ENCODE measurements at regions not wholly inside any gene's neighbourhood (a gene's known extent, or its start where the extent isn't known, plus 50 kb on each side); places are given as distances from the start of the nearest gene placed in this dataset.

- DNase-seq (ENCODE audit: low read depth), result no peak
Measured at GRCh38 chr16:63372815-63373214, 1336.6 kb upstream of the CDH8 start.

DNA sequence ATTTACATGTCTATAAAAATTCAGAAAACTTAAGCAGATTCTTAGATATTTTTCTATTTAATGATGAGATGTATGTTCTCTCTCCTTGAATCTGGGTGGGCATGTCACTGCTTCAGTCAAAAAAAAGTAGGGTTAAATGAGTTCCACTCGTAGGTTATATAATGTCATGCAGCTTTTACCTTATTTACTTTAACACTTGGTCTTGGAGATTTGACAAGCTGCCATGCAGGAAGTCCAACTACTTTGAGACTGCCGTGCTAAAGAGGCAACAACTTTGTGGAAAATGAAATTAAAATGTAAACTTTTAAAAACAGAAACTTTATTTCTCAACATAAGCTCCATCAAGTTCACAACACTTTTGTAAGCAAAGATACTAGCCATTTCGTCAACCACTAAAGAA is 1336.0 kb upstream of the CDH8 start:
- DNase-seq (ENCODE audit: low read depth), result no peak

DNA sequence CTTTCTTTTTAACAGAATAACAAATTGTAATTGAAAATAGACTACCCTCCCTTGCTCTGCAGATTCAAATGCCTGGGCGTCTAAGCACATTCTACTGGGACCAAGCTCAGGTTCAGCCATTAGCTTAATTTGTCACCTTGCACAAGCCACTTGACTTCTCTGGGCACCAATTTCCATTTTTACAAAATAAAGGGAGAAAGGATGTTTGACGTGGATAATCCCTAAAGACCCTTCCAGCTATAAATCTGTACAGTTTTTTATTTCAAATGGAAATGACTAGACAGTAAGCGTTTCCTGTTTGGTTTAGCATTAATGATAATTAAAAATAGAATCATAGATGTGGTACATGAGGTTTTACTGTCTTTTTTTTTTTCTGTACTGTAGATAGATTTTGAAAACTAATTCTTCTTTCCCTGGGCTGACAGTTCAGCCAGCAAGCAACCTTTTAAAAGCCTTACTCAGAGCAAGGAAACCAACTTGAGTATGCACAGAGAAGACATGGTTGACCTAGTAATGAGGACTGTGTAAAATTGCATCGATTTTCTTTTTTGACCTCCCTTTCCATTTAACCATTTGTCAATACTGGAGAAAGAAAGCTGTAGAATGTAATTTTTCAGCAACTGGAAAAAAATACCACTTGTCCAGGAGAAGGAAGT is 1329.5 kb upstream of the CDH8 start:
- no peak for DNase-seq (ENCODE audit: low read depth)

- peak; percentile 63 for DNase-seq (ENCODE audit: low read depth)
Measured at GRCh38 chr16:63363738-63364137, 1327.5 kb upstream of the CDH8 start.

DNA sequence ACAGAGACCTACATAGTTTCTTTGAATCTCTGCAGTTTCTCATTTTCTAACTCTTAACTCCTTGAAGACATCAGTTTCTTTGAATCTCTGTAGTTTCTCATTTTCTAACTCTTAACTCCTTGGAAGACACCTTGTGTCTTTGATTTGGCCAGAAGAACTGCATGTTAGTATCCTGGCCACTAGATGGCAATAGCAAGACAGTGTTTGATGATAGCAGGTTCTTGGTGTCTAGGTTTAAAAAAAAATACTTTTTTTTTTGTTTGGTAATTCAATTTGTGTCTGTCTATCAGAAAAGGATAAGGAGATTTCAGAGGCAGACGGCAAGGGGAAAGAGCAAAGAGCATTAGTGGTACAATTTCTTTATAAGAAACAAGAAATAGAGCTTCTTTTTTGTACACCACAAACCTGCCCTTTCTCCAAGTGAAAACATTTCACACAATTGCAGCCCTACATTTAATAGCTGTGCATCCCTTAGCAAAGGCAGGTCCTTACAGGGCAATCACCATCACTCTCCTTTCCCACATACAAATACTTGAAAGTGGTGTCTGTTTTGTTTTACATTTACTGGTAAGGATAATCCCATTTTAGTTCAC is 1324.9 kb upstream of the CDH8 start:
- DNase-seq (ENCODE audit: low read depth), result peak; percentile 67

DNA sequence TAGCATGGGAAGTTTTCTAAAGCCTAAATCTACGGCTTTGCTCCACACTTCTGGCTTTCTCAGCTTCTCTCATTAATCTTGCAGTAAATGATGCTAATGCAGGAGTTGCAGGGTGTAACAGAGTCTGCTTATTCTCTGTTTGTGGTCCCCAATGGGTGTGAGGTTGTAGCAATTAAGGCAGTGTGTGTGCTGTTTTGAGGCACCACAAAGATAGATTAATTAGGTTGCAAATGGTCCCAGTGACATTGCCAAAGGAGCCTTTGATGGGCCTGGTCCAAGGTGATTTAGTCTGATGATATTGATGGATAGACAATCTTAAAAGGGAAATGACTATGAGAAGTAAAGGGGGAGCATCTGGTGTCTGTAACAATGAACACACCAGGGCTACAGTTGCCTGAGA is 1313.7 kb upstream of the CDH8 start:
- DNase-seq (ENCODE audit: low read depth), result no peak

- no peak for DNase-seq (ENCODE audit: low read depth)
Measured at GRCh38 chr16:63346000-63346399, 1309.8 kb upstream of the CDH8 start.

DNA sequence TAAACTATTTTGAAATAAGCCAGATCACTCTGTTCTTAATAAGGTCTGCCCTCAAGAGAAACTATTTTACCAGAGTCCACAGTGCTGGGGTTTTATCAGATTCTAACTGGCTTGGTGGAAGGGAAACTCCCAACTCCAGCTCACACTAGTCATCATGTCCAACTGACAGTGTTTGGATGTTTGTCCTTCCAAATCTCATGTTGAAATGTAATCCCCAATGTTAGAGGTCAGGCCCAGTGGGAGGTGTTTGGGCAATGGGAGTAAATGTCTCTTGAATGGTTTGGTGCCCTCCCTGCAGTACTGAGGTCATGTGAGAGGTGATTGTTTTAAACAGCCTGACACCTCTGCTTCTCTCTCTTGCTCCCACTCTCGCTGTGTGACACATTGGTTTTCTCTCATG is 1301.0 kb upstream of the CDH8 start:
- DNase-seq (ENCODE audit: low read depth), result no peak

- DNase-seq (ENCODE audit: low read depth), result no peak
Measured at GRCh38 chr16:63331111-63331510, 1294.9 kb upstream of the CDH8 start.

- DNase-seq (ENCODE audit: low read depth), result no peak
Measured at GRCh38 chr16:63326736-63327339, 1290.6 kb upstream of the CDH8 start.

- DNase-seq (ENCODE audit: low read depth), result no peak
Measured at GRCh38 chr16:63323722-63324705, 1287.8 kb upstream of the CDH8 start.

- no peak for DNase-seq (ENCODE audit: low read depth)
Measured at GRCh38 chr16:63323055-63323454, 1286.8 kb upstream of the CDH8 start.

GRCh38 chr16:63315229-63315628 is 1279.0 kb upstream of the CDH8 start:
- DNase-seq (ENCODE audit: low read depth), result peak; percentile 47

GRCh38 chr16:63312346-63312745 is 1276.1 kb upstream of the CDH8 start:
- DNase-seq (ENCODE audit: low read depth), result no peak

DNA sequence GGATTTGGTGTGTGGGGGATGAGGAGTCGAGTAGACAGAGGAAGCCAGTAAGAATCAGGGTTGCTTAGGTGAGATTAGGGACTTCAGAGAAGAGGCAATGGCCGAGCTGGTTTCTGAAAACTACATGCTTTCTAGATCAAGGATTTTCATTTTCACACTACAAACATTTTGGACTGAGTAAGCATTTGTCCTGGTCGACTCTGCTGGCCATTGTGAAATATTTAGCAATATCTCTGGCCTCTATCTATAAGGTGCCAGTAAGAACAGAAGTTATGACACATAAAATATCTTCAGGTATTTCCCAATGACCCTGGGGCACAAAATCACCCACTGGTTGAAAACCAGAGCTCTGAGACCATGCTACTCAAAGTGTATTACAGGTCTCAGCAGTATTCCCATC is 1275.1 kb upstream of the CDH8 start:
- no peak for DNase-seq (ENCODE audit: low read depth)

DNA sequence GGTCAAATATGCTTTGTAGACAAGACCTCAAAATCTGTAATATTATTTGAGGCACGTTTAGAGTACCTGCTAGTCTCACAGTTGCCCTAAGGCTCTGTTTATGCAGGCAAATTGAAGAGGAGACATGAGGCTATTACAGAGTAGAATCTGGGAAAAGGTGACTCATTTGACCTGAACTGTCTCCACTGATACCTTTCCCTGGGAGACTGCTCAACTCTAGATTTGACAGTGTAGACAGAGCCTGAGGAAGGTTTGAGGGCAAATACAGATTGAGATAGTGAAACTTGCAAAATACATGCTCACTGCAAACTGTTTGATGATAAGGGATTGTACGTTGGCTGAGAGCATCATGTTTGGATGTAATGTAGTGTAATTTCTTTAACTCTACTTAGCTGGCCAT is 1266.6 kb upstream of the CDH8 start:
- no peak for DNase-seq (ENCODE audit: low read depth)

DNA sequence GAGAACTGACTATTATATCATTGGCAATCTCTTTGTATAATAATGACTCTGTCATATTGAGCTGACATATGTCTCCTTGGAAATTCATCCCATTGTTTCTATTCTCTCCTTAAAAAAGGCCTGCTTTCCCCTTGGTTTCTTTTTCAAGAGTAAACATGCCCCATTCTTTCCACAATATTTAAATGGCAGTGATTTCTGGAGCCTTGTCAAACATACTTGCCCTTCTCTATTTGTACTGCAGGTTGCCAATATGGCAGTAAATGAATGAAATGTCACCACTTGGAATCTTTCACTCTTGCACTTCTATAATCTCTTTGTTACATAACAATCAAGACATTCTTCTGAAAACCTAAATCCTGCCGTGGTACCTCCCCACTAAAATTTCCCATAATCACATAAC is 1265.1 kb upstream of the CDH8 start:
- no peak for DNase-seq (ENCODE audit: low read depth)

DNA sequence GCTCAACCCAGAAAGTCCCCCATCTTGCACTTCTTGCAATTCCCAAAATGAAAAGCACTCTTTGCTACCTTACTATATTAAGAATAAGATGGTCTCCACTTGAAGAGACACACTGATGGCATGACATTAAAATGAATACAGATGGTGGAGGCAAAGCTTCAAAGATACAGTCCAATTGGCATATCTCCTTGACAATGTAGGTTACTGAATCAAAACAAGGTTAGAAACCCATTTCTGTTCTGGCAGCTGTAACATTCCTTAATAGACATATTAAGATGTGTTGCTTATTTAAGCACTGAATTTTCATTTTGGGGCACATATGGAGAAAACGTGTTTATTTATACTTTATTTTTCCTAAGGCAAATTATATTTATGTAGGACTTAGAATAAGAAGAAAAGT is 1262.8 kb upstream of the CDH8 start:
- no peak for DNase-seq (ENCODE audit: low read depth)

DNA sequence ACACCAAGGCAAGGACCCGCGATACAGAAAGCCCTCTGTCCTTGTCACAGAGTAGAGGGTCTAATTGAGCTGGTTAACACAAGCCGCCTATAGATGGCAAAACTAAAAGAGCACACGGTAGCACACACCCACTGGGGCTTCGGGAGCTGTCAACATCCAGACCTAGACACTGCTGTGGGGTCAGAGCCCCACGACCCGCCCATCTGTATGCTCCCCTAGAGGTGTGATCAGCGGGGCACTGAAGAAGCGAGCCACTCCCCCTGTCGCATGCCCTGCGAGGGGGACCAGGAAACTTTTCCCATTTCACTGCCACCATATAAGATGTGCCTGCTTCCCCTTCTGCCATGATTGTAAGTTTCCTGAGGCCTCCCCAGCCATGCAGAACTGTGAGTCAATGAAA is 1255.8 kb upstream of the CDH8 start:
- DNase-seq (ENCODE audit: low read depth), result no peak

DNA sequence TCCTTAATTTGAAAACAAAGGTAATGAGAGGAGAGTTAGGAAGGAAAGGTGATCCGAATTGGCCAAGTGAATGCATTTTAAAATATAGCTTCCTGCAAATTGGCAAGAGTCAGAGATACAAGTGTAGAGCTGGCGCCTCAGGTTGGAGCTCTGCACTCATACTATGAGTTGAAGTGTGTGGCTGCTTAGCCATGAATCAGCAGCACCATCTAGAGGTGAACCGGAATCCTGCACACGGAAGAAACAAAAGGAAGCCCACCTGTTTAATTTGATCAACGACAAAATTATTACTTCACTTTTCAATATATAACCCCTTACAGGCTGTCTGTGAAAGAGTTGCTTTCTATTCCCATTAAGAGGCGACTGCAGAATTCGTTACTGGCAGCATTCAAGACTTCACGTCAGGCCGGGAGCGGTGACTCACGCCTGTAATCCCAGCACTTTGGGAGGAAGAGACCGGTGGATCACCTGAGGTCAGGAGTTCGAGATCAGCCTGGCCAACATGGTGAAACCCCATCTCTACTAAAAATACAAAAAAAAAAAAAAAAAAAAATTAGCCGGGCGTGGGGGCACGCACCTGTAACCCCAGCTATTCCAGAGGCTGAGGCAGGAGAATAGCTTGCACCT is 1253.7 kb upstream of the CDH8 start:
- DNase-seq (ENCODE audit: low read depth), result peak; percentile 36

GRCh38 chr16:63287401-63287800 is 1251.2 kb upstream of the CDH8 start:
- DNase-seq (ENCODE audit: low read depth), result peak; percentile 33

- peak; percentile 42 for DNase-seq (ENCODE audit: low read depth)
Measured at GRCh38 chr16:63283721-63284120, 1247.5 kb upstream of the CDH8 start.

Measured in renal cortical epithelial cell (primary cell).